ENCODE measurements at regions not wholly inside any gene's neighbourhood (a gene's known extent, or its start where the extent isn't known, plus 50 kb on each side); places are given as distances from the start of the nearest gene placed in this dataset.

GRCh38 chr11:115555336-115556090, 51.3 kb upstream of the CADM1 start:
- TF ChIP-seq ZNF8 (CRISPR knock-in tag; IDR thresholded peaks at IDR 0.05) (no peak), SNAI2 (CRISPR knock-in tag; IDR thresholded peaks at IDR 0.05) (no peak), ZFP30 (CRISPR knock-in tag; IDR thresholded peaks at IDR 0.05) (no peak), PATZ1 (CRISPR knock-in tag; IDR thresholded peaks at IDR 0.05; ENCODE audit: borderline replicate concordance) (no peak), ZC3H10 (CRISPR knock-in tag; IDR thresholded peaks at IDR 0.05) (no peak), ZNF565 (CRISPR knock-in tag; conservative IDR thresholded peaks at IDR 0.05; ENCODE audit: low read depth) (no peak), ZNF70 (CRISPR knock-in tag; IDR thresholded peaks at IDR 0.05) (no peak), RARB (CRISPR knock-in tag; IDR thresholded peaks at IDR 0.05) (no peak), ISL1 (CRISPR knock-in tag; IDR thresholded peaks at IDR 0.05) (no peak), ZFP3 (CRISPR knock-in tag; IDR thresholded peaks at IDR 0.05) (no peak), ARNTL (CRISPR knock-in tag; IDR thresholded peaks at IDR 0.05; ENCODE audit: borderline replicate concordance, low read depth) (no peak), PPARA (CRISPR knock-in tag; IDR thresholded peaks at IDR 0.05; ENCODE audit: borderline replicate concordance) (no peak), TCF4 (CRISPR knock-in tag; IDR thresholded peaks at IDR 0.05; ENCODE audit: borderline replicate concordance) (no peak)
- TF ChIP-seq, protein P1, sequence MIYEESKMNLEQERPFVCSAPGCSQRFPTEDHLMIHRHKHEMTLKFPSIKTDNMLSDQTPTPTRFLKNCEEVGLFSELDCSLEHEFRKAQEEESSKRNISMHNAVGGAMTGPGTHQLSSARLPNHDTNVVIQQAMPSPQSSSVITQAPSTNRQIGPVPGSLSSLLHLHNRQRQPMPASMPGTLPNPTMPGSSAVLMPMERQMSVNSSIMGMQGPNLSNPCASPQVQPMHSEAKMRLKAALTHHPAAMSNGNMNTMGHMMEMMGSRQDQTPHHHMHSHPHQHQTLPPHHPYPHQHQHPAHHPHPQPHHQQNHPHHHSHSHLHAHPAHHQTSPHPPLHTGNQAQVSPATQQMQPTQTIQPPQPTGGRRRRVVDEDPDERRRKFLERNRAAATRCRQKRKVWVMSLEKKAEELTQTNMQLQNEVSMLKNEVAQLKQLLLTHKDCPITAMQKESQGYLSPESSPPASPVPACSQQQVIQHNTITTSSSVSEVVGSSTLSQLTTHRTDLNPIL (CRISPR knock-in tag; IDR thresholded peaks at IDR 0.05; ENCODE audit: low read depth), result no peak
